HCT116 (cell line): ENCODE measurements at regions not wholly inside any gene's neighbourhood (a gene's known extent, or its start where the extent isn't known, plus 50 kb on each side); places are given as distances from the start of the nearest gene placed in this dataset.

Source experiments
- ATAC-seq: fragments of 200-7000 bp; cut with Tn5 transposase; 2 replicates; pipeline ENCODE4 v1.9.1; 2020; ENCODE audit warnings: mild to moderate bottlenecking, moderate library complexity
- BruUV-seq: library from RNA; stranded (reverse); fragments of 400-500 nt; replicated peaks from 2 replicates; lab custom pipeline; 2021; lab: Mats Ljungman, UMichigan
- CTCF ChIA-PET: fragments of 300-600 bp; sonication (Branson Sonifier 250); formaldehyde crosslinking; loops from one replicate; lab custom pipeline; 2021; ENCODE audit warnings: antibody characterized with exemption; lab: Charles Lee
- POLR2A ChIA-PET: fragments of 300-600, 350-600 bp; sonication (Branson Sonifier 250); formaldehyde crosslinking; loops from one replicate; lab custom pipeline; 2021; ENCODE audit warnings: antibody characterized with exemption; lab: Charles Lee
- RAD21 ChIA-PET, 2 experiments: fragments of 300-600 bp; sonication (Branson Sonifier 250); formaldehyde crosslinking; loops; one replicate each; lab custom pipeline; 2023; ENCODE audit warnings: low total read pairs in 2 of 2; ENCODE audit not compliant: uncharacterized antibody in 2 of 2, unreplicated experiment in 2 of 2, low non-redundant PET in 1 of 2; lab: Charles Lee
- DNase-seq: peaks from one replicate; pipeline ENCODE4 v3.0.0-alpha.2; 2010; ENCODE audit warnings: low read depth, low spot score
- H2AFZ ChIP-seq: fragments of 200-600 bp; shearing (Covaris generic), sonication (generic); 2 replicates; pipeline ENCODE4 v1.6.1; 2017; ENCODE audit warnings: low read depth, mixed run types, mixed read lengths, antibody characterized with exemption, low read length; ENCODE audit not compliant: poor library complexity, severe bottlenecking
- H3K27ac ChIP-seq: 2 replicates; pipeline ENCODE4 v1.5.1; 2012; ENCODE audit warnings: low read depth, low read length
- H3K27me3 ChIP-seq: fragments of 200-600 bp; sonication (generic); 2 replicates; pipeline ENCODE4 v1.6.1; 2016; ENCODE audit warnings: mixed run types, low read length, mixed read lengths; ENCODE audit not compliant: insufficient read depth
- H3K36me3 ChIP-seq, 2 experiments: fragments of 200-500 bp in 1 of 2; fragments of 200-600 bp in 1 of 2; sonication (Bioruptor generic) in 1 of 2; sonication (generic) in 1 of 2; 2 replicates each; pipeline versions ENCODE4 v1.5.1 to v1.6.1; 2014 to 2016; ENCODE audit warnings: low read length in 2 of 2, inconsistent platforms in 1 of 2, mixed read lengths in 1 of 2, mixed run types in 1 of 2; ENCODE audit not compliant: insufficient read depth in 2 of 2, control insufficient read depth in 1 of 2
- H3K4me1 ChIP-seq, 2 experiments: fragments of 200-600 bp in 1 of 2; sonication (generic) in 1 of 2; 2 replicates each; pipeline versions ENCODE4 v1.5.1 to v1.6.1; 2012 to 2017; ENCODE audit warnings: low read length in 2 of 2, inconsistent platforms in 1 of 2, mild to moderate bottlenecking in 1 of 2, mixed read lengths in 1 of 2, mixed run types in 1 of 2, moderate library complexity in 1 of 2; ENCODE audit not compliant: insufficient read depth in 2 of 2, control insufficient read depth in 1 of 2
- H3K4me2 ChIP-seq: fragments of 200-600 bp; sonication (generic); 2 replicates; pipeline ENCODE4 v1.6.1; 2017; ENCODE audit warnings: mixed run types, low read length, mixed read lengths
- H3K4me3 ChIP-seq, 2 experiments: fragments of 200-600 bp in 1 of 2; sonication (generic) in 1 of 2; replicated peaks in 1 of 2; 2 replicates each; pipeline ENCODE4 v1.5.1; 2011 to 2016; ENCODE audit warnings: low read length in 2 of 2, control low read depth in 1 of 2, low read depth in 1 of 2, mild to moderate bottlenecking in 1 of 2, mixed read lengths in 1 of 2, mixed run types in 1 of 2
- H3K79me2 ChIP-seq: fragments of 200-600 bp; sonication (generic); 2 replicates; pipeline ENCODE4 v1.6.1; 2017; ENCODE audit warnings: mild to moderate bottlenecking, mixed run types, low read length, moderate library complexity, mixed read lengths; ENCODE audit not compliant: insufficient read depth
- H3K9ac ChIP-seq: fragments of 200-600 bp; sonication (generic); 2 replicates; pipeline ENCODE4 v1.6.1; 2016; ENCODE audit warnings: low read length, mixed read lengths
- H3K9me2 ChIP-seq: fragments of 200-600 bp; sonication (generic), shearing (Covaris generic); 2 replicates; pipeline ENCODE4 v1.6.1; 2017; ENCODE audit warnings: mixed run types, mild to moderate bottlenecking, moderate library complexity; ENCODE audit not compliant: insufficient read depth
- H3K9me3 ChIP-seq, 2 experiments: fragments of 200-500 bp in 1 of 2; fragments of 200-600 bp in 1 of 2; sonication (Bioruptor generic) in 1 of 2; sonication (generic) in 1 of 2; 2 replicates each; pipeline ENCODE4 v1.6.1; 2014 to 2017; ENCODE audit warnings: low read length in 2 of 2, mixed read lengths in 2 of 2, inconsistent platforms in 1 of 2, low read depth in 1 of 2, mild to moderate bottlenecking in 1 of 2, mixed run types in 1 of 2, moderate library complexity in 1 of 2; ENCODE audit not compliant: control insufficient read depth in 1 of 2, insufficient read depth in 1 of 2
- H4K20me1 ChIP-seq: fragments of 200-600 bp; sonication (generic), shearing (Covaris generic); 2 replicates; pipeline ENCODE4 v1.6.1; 2017; ENCODE audit warnings: mixed run types, mild to moderate bottlenecking, moderate library complexity; ENCODE audit not compliant: insufficient read depth
- ATF3 ChIP-seq: IDR thresholded peaks from 2 replicates; pipeline ENCODE4 v1.6.1; 2012
- CBX3 ChIP-seq: IDR thresholded peaks from 2 replicates; pipeline ENCODE4 v1.6.1; 2012; ENCODE audit warnings: low read depth
- CEBPB ChIP-seq: IDR thresholded peaks from 2 replicates; pipeline ENCODE4 v1.6.1; 2012; ENCODE audit warnings: low read depth
- CTCF ChIP-seq, 3 experiments: fragments of 200-600 bp in 1 of 3; sonication (generic) in 1 of 3; IDR thresholded peaks in 2 of 3; conservative IDR thresholded peaks in 1 of 3; 2 replicates each; pipeline ENCODE4 v1.5.1; 2012 to 2017; ENCODE audit warnings: low read depth in 2 of 3, low read length in 2 of 3, antibody characterized with exemption in 1 of 3, borderline replicate concordance in 1 of 3, control low read depth in 1 of 3, mild to moderate bottlenecking in 1 of 3, mixed read lengths in 1 of 3, mixed run types in 1 of 3, moderate library complexity in 1 of 3; ENCODE audit not compliant: insufficient read depth in 1 of 3
- EGR1 ChIP-seq: IDR thresholded peaks from 2 replicates; pipeline ENCODE4 v1.6.1; 2012; ENCODE audit warnings: low read depth
- ELF1 ChIP-seq: IDR thresholded peaks from 2 replicates; pipeline ENCODE4 v1.6.1; 2012; ENCODE audit warnings: low read depth, borderline replicate concordance
- EZH2 ChIP-seq: fragments of 200-600 bp; sonication (generic); IDR thresholded peaks from 2 replicates; pipeline ENCODE4 v1.6.1; 2017; ENCODE audit warnings: antibody characterized with exemption, mixed run types
- FOSL1 ChIP-seq: IDR thresholded peaks from 2 replicates; pipeline ENCODE4 v1.6.1; 2012; ENCODE audit warnings: low read depth
- JUND ChIP-seq: IDR thresholded peaks from 2 replicates; pipeline ENCODE4 v1.6.1; 2012
- POLR2A ChIP-seq: IDR thresholded peaks from 2 replicates; pipeline ENCODE4 v1.7.0; 2011; ENCODE audit warnings: borderline replicate concordance; ENCODE audit not compliant: insufficient read depth, insufficient read length; ENCODE audit errors: extremely low read depth
- POLR2AphosphoS5 ChIP-seq: IDR thresholded peaks from 2 replicates; pipeline ENCODE4 v1.6.1; 2011; ENCODE audit warnings: mild to moderate bottlenecking, low read depth, low read length, moderate library complexity
- SIN3A ChIP-seq: IDR thresholded peaks from 2 replicates; pipeline ENCODE4 v1.6.1; 2012; ENCODE audit warnings: low read depth
- SP1 ChIP-seq: IDR thresholded peaks from 2 replicates; pipeline ENCODE4 v1.6.1; 2012; ENCODE audit warnings: low read depth
- SRF ChIP-seq: IDR thresholded peaks from 2 replicates; pipeline ENCODE4 v1.6.1; 2012; ENCODE audit warnings: low read depth
- TCF7L2 ChIP-seq: IDR thresholded peaks from 2 replicates; pipeline ENCODE4 v1.7.0; 2011; ENCODE audit warnings: borderline replicate concordance, inconsistent platforms; ENCODE audit not compliant: insufficient read depth, insufficient read length; ENCODE audit errors: extremely low read depth
- YY1 ChIP-seq: IDR thresholded peaks from 2 replicates; pipeline ENCODE4 v1.6.1; 2011; ENCODE audit warnings: low read length, low read depth, moderate library complexity, mild to moderate bottlenecking; ENCODE audit not compliant: insufficient replicate concordance; ENCODE audit errors: extremely low read depth
- ZFX ChIP-seq: fragments of 450-650 bp; IDR thresholded peaks from 2 replicates; pipeline ENCODE4 v1.6.1; 2017
- intact Hi-C: fragments of 100-400 bp; cut with micrococcal nuclease; formaldehyde crosslinking; loops from 2 replicates; pipeline ENCODE4 v1.10.0; 2022

GRCh38 chr3:147672035-147672434 lies 262.9 kb downstream of the ZIC1 start:
- Histone ChIP-seq H3K27me3 (no peaks in the 10 kb centered on the region), H3K27ac (no peak overlapping the region), H3K9me2 (no peaks in the 10 kb centered on the region), H2AFZ (no peak overlapping the region), H3K4me2 (no peak overlapping the region), H3K9me3 (no peaks in the 10 kb centered on the region), H4K20me1 (no peaks in the 10 kb centered on the region), H3K4me3 (no peak overlapping the region), H3K9ac (no peak overlapping the region), H3K4me1 (no peaks in the 10 kb centered on the region)
- ChIA-PET RAD21 (no interaction called here), POLR2A (no interaction called here), CTCF (no interaction called here)
- BruUV-seq = no TSS peak
- DNase-seq = no peak
- TF ChIP-seq TCF7L2 (no peak), POLR2AphosphoS5 (no peak), CEBPB (no peak), SIN3A (no peak), ATF3 (no peak), JUND (no peak), EGR1 (no peak), FOSL1 (no peak), CBX3 (no peak), EZH2 (no peak), ELF1 (no peak), ZFX (no peak), SP1 (no peak), POLR2A (no peak)
- TF ChIP-seq, all 23 proteins: peak for 0
- intact Hi-C loops = no loop called here
- H3K79me2 ChIP-seq = no peaks in the 10 kb centered on the region
- ATAC-seq = no peak
- no peaks in the 10 kb centered on the region for H3K36me3 ChIP-seq

GRCh38 chr3:147672436-147672835 lies 263.3 kb downstream of the ZIC1 start:
- ATAC-seq (no peak), DNase-seq (no peak)
- Histone ChIP-seq H3K4me1 (no peaks in the 10 kb centered on the region), H4K20me1 (no peaks in the 10 kb centered on the region), H3K9ac (no peak overlapping the region), H3K9me2 (no peaks in the 10 kb centered on the region), H3K27me3 (no peaks in the 10 kb centered on the region), H3K36me3 (no peaks in the 10 kb centered on the region), H3K4me3 (no peak overlapping the region), H3K4me2 (no peak overlapping the region), H3K9me3 (no peaks in the 10 kb centered on the region), H3K27ac (no peak overlapping the region), H3K79me2 (no peaks in the 10 kb centered on the region), H2AFZ (no peak overlapping the region)
- intact Hi-C loops = no loop called here
- ChIA-PET POLR2A (no interaction called here), RAD21 (no interaction called here), CTCF (no interaction called here)
- TF ChIP-seq SRF (no peak), CTCF (IDR thresholded peaks at IDR 0.05 in 2 of 3, conservative IDR thresholded peaks at IDR 0.05 in 1 of 3; ENCODE audit: borderline replicate concordance in 1 of 3, insufficient read depth in 1 of 3, low read depth in 2 of 3, low read length in 2 of 3) (no peak), YY1 (no peak)
- BruUV-seq = no TSS peak
